Muscle of back (tissue), 3 donors: ENCODE measurements at regions not wholly inside any gene's neighbourhood (a gene's known extent, or its start where the extent isn't known, plus 50 kb on each side); places are given as distances from the start of the nearest gene placed in this dataset.
A peak's percentile ranks its signal among the peaks of the same experiment; 100 is the strongest.
"Not testable (repeated sequence)": the region's sequence is repeated elsewhere in the genome, so short reads cannot be mapped to it uniquely, and the experiment has no call there.

Experiments
- DNase-seq, 3 donors: peaks; one replicate each; pipeline versions ENCODE4 v3.0.0 to v3.0.0-alpha.2; 2013

- DNase-seq: no peak
These were observed 421.6 kb downstream of the IRX1 start for GRCh38 chr5:4017076-4017803.

- DNase-seq: peak in 1 of 3 donors; percentile 31
These were observed 422.4 kb downstream of the IRX1 start for GRCh38 chr5:4018007-4018406.

GRCh38 chr5:4019009-4019769 is 423.6 kb downstream of the IRX1 start:
- DNase-seq: peak; percentile 56 to 84 (median 63)

- DNase-seq: peak in 1 of 3 donors; percentile 38
These were observed 424.2 kb downstream of the IRX1 start for GRCh38 chr5:4019841-4020240.

- peak in 1 of 3 donors; percentile 43 for DNase-seq
These were observed 424.8 kb downstream of the IRX1 start for GRCh38 chr5:4020400-4020799.

GRCh38 chr5:4022056-4022670 is 426.5 kb downstream of the IRX1 start:
- DNase-seq: no peak

GRCh38 chr5:4023091-4023752 is 427.6 kb downstream of the IRX1 start:
- DNase-seq: peak; percentile 72 to 94 (median 83)

GRCh38 chr5:4023753-4024335 is 428.2 kb downstream of the IRX1 start:
- peak in 1 of 3 donors; percentile 43 for DNase-seq

- DNase-seq: peak in 1 of 3 donors; percentile 41
These were observed 431.6 kb downstream of the IRX1 start for GRCh38 chr5:4027088-4027734.

GRCh38 chr5:4028384-4028783 is 432.8 kb downstream of the IRX1 start:
- DNase-seq: no peak

- DNase-seq: not testable (repeated sequence)
These were observed 437.9 kb downstream of the IRX1 start for GRCh38 chr5:4033546-4033945.

- DNase-seq: no peak
These were observed 441.2 kb downstream of the IRX1 start for GRCh38 chr5:4036861-4037260.

- no peak for DNase-seq
These were observed 443.4 kb downstream of the IRX1 start for GRCh38 chr5:4038994-4039393.

GRCh38 chr5:4042311-4042710 is 446.7 kb downstream of the IRX1 start:
- no peak for DNase-seq

GRCh38 chr5:4043135-4043534 is 447.5 kb downstream of the IRX1 start:
- DNase-seq: no peak

- DNase-seq: no peak
These were observed 449.2 kb downstream of the IRX1 start for GRCh38 chr5:4044881-4045280.

GRCh38 chr5:4048398-4048797 is 452.8 kb downstream of the IRX1 start:
- no peak for DNase-seq

- DNase-seq: no peak
These were observed 454.6 kb downstream of the IRX1 start for GRCh38 chr5:4050203-4050602.

- DNase-seq: no peak
These were observed 457.5 kb downstream of the IRX1 start for GRCh38 chr5:4053136-4053535.

- no peak for DNase-seq
These were observed 458.5 kb downstream of the IRX1 start for GRCh38 chr5:4054092-4054491.

- no peak for DNase-seq
These were observed 463.3 kb downstream of the IRX1 start for GRCh38 chr5:4058899-4059298.
